IPS-15b (cell line): ENCODE measurements at regions not wholly inside any gene's neighbourhood (a gene's known extent, or its start where the extent isn't known, plus 50 kb on each side); places are given as distances from the start of the nearest gene placed in this dataset.

ENCODE experiments used
- H3K27me3 ChIP-seq: one replicate; pipeline ENCODE4 v1.6.1; 2013; ENCODE audit warnings: low read length; ENCODE audit not compliant: control insufficient read depth, insufficient read depth
- H3K36me3 ChIP-seq: one replicate; pipeline ENCODE4 v1.6.1; 2013; ENCODE audit warnings: low read length; ENCODE audit not compliant: control insufficient read depth, insufficient read depth
- H3K4me1 ChIP-seq: one replicate; pipeline ENCODE4 v1.6.1; 2013; ENCODE audit warnings: mild to moderate bottlenecking, low read length; ENCODE audit not compliant: control insufficient read depth, insufficient read depth
- H3K4me3 ChIP-seq: one replicate; pipeline ENCODE4 v1.5.1; 2013; ENCODE audit warnings: low read depth, low read length
- H3K9ac ChIP-seq: one replicate; pipeline ENCODE4 v1.6.1; 2013; ENCODE audit warnings: low read depth, mild to moderate bottlenecking, low read length
- H3K9me3 ChIP-seq: one replicate; pipeline ENCODE4 v1.6.1; 2013; ENCODE audit warnings: mild to moderate bottlenecking, low read length; ENCODE audit not compliant: control insufficient read depth, insufficient read depth

DNA sequence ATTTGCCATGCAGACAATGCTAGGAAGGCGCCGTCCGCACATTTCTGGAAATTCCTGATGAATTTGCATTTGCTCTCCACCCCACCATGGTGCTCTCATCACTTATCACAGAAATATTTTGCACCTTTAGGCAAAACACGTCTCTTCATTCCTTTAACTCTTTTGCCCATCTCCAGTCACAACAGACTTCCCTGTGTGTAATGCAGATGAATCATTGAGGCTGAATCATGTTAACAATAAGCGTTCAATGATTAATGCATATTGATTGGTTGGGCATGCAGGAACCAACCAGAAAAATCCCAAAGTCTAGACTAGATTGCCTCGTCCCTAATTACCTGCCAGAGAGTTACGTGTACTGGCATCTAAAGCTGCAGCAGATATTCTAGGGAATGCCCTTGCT is 80.0 kb upstream of the ATXN1 start:
- no peaks in the 10 kb centered on the region for H3K36me3 ChIP-seq
- no peaks in the 10 kb centered on the region for H3K27me3 ChIP-seq
- no peaks in the 10 kb centered on the region for H3K9me3 ChIP-seq
- H3K9ac ChIP-seq = no peak overlapping the region
- H3K4me3 ChIP-seq = no peak overlapping the region
- H3K4me1 ChIP-seq = no peaks in the 10 kb centered on the region

- Histone ChIP-seq H3K9me3 (no peaks in the 10 kb centered on the region), H3K4me1 (no peaks in the 10 kb centered on the region), H3K36me3 (no peaks in the 10 kb centered on the region), H3K9ac (no peak overlapping the region), H3K27me3 (no peaks in the 10 kb centered on the region), H3K4me3 (no peak overlapping the region)
Observed at GRCh38 chr6:16840725-16841124, 79.5 kb upstream of the ATXN1 start.

DNA sequence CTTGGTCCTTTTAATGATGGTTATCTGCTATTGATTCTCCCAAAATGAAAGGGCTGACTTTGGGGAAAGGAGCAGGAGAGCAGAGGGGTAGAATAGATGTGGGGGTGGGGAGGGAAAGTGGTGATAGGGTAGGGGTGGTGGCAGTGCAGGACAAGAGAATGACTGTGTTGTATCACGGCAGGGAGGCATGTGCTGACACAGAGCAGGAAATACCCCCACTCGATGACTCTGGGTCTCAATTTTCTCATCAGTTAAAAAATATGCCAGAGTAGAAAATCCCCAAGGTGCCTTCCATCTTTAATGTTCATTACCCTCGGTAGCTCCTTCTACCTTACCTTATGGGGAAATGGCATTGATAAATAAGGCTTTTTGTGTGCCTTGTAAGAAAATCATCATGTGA is 79.0 kb upstream of the ATXN1 start:
- no peaks in the 10 kb centered on the region for H3K36me3 ChIP-seq
- H3K4me1 ChIP-seq = no peaks in the 10 kb centered on the region
- H3K9me3 ChIP-seq = no peaks in the 10 kb centered on the region
- H3K9ac ChIP-seq = no peak overlapping the region
- H3K4me3 ChIP-seq = no peak overlapping the region
- no peaks in the 10 kb centered on the region for H3K27me3 ChIP-seq

DNA sequence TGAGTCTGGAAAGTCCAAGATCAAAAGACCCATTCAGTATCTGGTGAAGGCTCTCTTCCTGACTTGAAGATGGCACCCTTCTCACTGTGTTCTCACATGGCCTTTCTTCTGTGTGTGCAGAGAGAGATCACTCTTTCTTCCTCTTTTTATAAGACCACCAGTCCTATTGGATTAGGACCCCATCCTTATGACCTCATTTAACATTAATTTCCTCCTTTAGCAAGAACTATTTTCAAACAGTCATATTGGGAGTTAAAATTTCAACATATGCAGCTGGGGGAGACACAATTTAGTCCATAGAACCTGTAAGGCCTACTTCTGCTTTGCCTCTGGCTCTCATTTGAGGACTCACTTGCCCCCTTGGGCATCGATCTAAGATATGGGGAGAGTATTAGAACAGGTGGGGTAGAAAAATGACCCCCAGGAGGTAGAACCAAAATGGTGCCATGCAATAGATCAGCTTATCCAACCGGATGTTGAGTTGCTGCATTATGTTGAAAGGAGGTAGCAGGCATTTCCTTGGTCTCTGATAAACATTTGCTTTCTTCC is 78.4 kb upstream of the ATXN1 start:
- Histone ChIP-seq H3K9ac (no peak overlapping the region), H3K4me1 (no peaks in the 10 kb centered on the region), H3K9me3 (no peaks in the 10 kb centered on the region), H3K36me3 (no peaks in the 10 kb centered on the region), H3K4me3 (no peak overlapping the region), H3K27me3 (no peaks in the 10 kb centered on the region)

DNA sequence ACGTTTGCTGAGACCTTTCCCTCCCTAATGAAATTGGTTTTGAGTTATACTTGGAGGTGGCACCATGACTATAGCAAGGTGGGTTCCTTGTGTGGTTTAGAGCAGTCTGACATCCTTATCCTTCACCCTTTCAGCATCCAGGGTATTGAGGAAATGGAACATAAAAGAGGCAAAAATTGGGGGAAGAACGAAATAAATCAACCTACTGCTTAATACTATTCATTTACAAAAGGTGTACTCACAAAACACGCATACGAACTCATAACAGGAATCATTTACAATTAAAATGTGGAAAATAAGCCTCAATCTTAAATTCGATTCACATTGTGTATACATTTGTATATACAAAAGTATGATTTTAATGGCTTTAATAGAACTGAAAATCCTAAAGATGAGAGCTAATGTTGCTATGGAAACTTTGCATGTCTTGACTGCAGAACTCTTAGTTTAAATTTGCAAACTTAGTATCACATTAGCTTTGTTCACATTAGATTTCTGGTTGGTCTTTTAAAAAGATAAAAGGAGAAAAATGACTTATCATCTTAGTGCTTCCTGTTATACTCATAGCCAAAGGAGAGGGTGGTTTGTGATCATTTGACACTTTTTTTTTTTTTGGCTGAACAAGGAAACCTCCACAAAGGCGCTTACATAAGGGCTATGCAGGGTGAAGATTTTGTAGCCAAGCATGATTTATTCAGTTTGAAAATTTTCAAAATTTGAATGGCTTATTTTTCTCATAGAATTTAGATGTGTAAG is 76.1 kb upstream of the ATXN1 start:
- Histone ChIP-seq H3K9me3 (no peaks in the 10 kb centered on the region), H3K4me1 (no peaks in the 10 kb centered on the region), H3K36me3 (no peaks in the 10 kb centered on the region), H3K9ac (no peak overlapping the region), H3K4me3 (no peak overlapping the region), H3K27me3 (no peaks in the 10 kb centered on the region)

DNA sequence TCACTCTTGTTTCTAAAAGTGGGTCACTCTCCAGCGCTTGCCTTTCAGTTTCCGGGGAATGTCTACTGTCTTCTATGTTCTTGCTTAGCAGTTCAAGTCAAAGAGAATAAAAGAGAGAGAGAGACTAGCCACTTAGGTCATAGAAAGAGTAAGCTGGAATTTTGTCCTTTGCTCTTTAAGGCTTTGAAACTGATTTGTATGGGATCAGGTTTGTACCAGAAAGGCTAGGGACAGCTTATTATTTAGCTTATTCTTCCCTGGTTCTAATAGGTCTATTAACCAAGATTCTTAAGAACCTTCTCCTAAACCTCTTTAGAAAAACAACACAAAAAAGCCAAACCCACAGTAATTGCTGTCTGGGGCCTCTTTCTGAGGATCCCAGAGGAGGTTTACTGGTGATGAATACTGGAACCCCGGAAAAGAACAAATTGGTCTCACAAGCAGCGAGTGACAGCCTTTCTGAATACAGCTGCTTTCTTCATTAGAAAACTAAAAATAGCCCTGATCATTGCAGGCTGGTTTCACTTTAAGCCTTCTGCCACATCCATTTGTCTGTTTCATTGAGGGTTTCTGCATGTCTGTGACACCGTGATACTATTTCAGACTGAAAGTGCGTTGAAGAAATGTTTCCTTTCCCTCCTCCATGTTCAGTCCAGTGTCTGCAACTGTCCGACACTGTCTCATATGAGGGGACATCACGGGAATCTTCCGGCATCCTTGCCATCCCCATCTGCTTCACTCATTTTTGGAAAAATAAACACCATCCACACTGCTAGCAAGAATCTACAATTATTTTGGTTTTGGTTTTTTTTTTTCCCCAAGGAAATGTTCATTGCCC is 75.1 kb upstream of the ATXN1 start:
- Histone ChIP-seq H3K9ac (no peak overlapping the region), H3K36me3 (no peaks in the 10 kb centered on the region), H3K27me3 (no peaks in the 10 kb centered on the region), H3K9me3 (no peaks in the 10 kb centered on the region), H3K4me3 (no peak overlapping the region), H3K4me1 (no peaks in the 10 kb centered on the region)

- Histone ChIP-seq H3K9ac (no peak overlapping the region), H3K4me3 (no peak overlapping the region), H3K4me1 (no peaks in the 10 kb centered on the region), H3K27me3 (no peaks in the 10 kb centered on the region), H3K36me3 (no peaks in the 10 kb centered on the region), H3K9me3 (no peaks in the 10 kb centered on the region)
Observed at GRCh38 chr6:16834242-16834641, 73.0 kb upstream of the ATXN1 start.

GRCh38 chr6:16832721-16833120 is 71.5 kb upstream of the ATXN1 start:
- Histone ChIP-seq H3K9me3 (no peaks in the 10 kb centered on the region), H3K9ac (no peak overlapping the region), H3K27me3 (no peaks in the 10 kb centered on the region), H3K36me3 (no peaks in the 10 kb centered on the region), H3K4me3 (no peak overlapping the region), H3K4me1 (no peaks in the 10 kb centered on the region)

- Histone ChIP-seq H3K9ac (no peak overlapping the region), H3K4me1 (no peaks in the 10 kb centered on the region), H3K36me3 (no peaks in the 10 kb centered on the region), H3K9me3 (no peaks in the 10 kb centered on the region), H3K27me3 (no peaks in the 10 kb centered on the region), H3K4me3 (no peak overlapping the region)
Observed at GRCh38 chr6:16832043-16832567, 70.8 kb upstream of the ATXN1 start.

GRCh38 chr6:16831136-16831535 is 69.9 kb upstream of the ATXN1 start:
- no peak overlapping the region for H3K9ac ChIP-seq
- H3K9me3 ChIP-seq = no peaks in the 10 kb centered on the region
- H3K36me3 ChIP-seq = no peaks in the 10 kb centered on the region
- H3K27me3 ChIP-seq = no peaks in the 10 kb centered on the region
- H3K4me3 ChIP-seq = no peak overlapping the region
- no peaks in the 10 kb centered on the region for H3K4me1 ChIP-seq

DNA sequence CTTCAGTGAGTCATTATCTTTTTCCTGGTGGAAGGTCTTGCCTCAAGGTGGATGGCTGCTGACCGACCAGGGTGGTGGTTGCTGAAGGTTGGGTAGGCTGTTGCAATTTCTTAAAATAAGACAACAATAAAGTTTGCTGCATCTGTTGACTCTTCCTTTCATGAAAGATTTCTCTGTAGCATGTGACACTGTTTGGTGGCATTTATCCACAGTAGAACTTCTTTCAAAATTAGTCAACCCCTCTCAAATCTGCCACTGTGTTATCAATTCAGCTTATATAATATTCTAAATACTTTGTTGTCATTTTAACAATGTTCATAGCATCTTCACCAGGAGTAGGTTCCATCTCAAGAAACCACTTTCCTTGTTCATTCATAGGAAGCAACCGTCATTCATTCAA is 66.8 kb upstream of the ATXN1 start:
- no peak overlapping the region for H3K9ac ChIP-seq
- no peaks in the 10 kb centered on the region for H3K9me3 ChIP-seq
- no peaks in the 10 kb centered on the region for H3K36me3 ChIP-seq
- H3K4me1 ChIP-seq = no peaks in the 10 kb centered on the region
- H3K27me3 ChIP-seq = no peaks in the 10 kb centered on the region
- H3K4me3 ChIP-seq = no peak overlapping the region

- Histone ChIP-seq H3K27me3 (no peaks in the 10 kb centered on the region), H3K9me3 (no peaks in the 10 kb centered on the region), H3K36me3 (no peaks in the 10 kb centered on the region), H3K4me1 (no peaks in the 10 kb centered on the region), H3K4me3 (no peak overlapping the region), H3K9ac (no peak overlapping the region)
Observed at GRCh38 chr6:16827627-16828026, 66.4 kb upstream of the ATXN1 start.
